OCI-LY7 (cell line): ENCODE measurements at regions not wholly inside any gene's neighbourhood (a gene's known extent, or its start where the extent isn't known, plus 50 kb on each side); places are given as distances from the start of the nearest gene placed in this dataset.

ENCODE experiments used
- BruUV-seq: library from RNA; stranded (reverse); fragments of 400-500 nt; replicated peaks from 2 replicates; lab custom pipeline; 2021; lab: Mats Ljungman, UMichigan
- CTCF ChIA-PET: fragments of 300-600 bp; sonication (Branson Sonifier 250); formaldehyde crosslinking; loops from one replicate; lab custom pipeline; 2022; ENCODE audit warnings: antibody characterized with exemption; ENCODE audit not compliant: unreplicated experiment; lab: Charles Lee
- POLR2A ChIA-PET: fragments of 300-600 bp; sonication (Branson Sonifier 250); formaldehyde crosslinking; loops from one replicate; lab custom pipeline; 2022; ENCODE audit warnings: antibody characterized with exemption; lab: Charles Lee
- DNase-seq: peaks from one replicate; pipeline ENCODE4 v3.0.0-alpha.2; 2015; ENCODE audit warnings: low spot score
- H2AFZ ChIP-seq: fragments of 200-600 bp; sonication (generic), shearing (Covaris generic); 2 replicates; pipeline ENCODE4 v1.6.1; 2014; ENCODE audit warnings: mild to moderate bottlenecking, antibody characterized with exemption, low read length, moderate library complexity
- H3K27ac ChIP-seq: fragments of 200-600 bp; sonication (generic); 2 replicates; pipeline ENCODE4 v1.5.1; 2014; ENCODE audit warnings: mixed run types, low read depth, mild to moderate bottlenecking, moderate library complexity, low read length, inconsistent platforms; ENCODE audit not compliant: poor library complexity, severe bottlenecking
- H3K36me3 ChIP-seq: fragments of 200-600 bp; sonication (generic); 2 replicates; pipeline ENCODE4 v1.6.1; 2014; ENCODE audit warnings: mild to moderate bottlenecking, antibody characterized with exemption, low read length, moderate library complexity, mixed read lengths; ENCODE audit not compliant: insufficient read depth
- H3K4me1 ChIP-seq: fragments of 200-600 bp; sonication (generic); 2 replicates; pipeline ENCODE4 v1.5.1; 2014; ENCODE audit warnings: mild to moderate bottlenecking, low read length; ENCODE audit not compliant: insufficient read depth, poor library complexity, severe bottlenecking
- H3K4me2 ChIP-seq: fragments of 200-600 bp; sonication (generic); 2 replicates; pipeline ENCODE4 v1.6.1; 2014; ENCODE audit warnings: mild to moderate bottlenecking, low read length
- H3K4me3 ChIP-seq: fragments of 200-600 bp; sonication (generic); 2 replicates; pipeline ENCODE4 v1.5.1; 2014; ENCODE audit warnings: mild to moderate bottlenecking, low read depth, low read length; ENCODE audit not compliant: poor library complexity, severe bottlenecking
- H3K79me2 ChIP-seq: fragments of 200-600 bp; sonication (generic); 2 replicates; pipeline ENCODE4 v1.6.1; 2016; ENCODE audit warnings: low read depth, mild to moderate bottlenecking, low read length, moderate library complexity, mixed read lengths; ENCODE audit not compliant: insufficient read depth
- H3K9me2 ChIP-seq: fragments of 200-600 bp; sonication (generic); 2 replicates; pipeline ENCODE4 v1.6.1; 2016; ENCODE audit warnings: mild to moderate bottlenecking, low read length, mixed read lengths; ENCODE audit not compliant: insufficient read depth
- H3K9me3 ChIP-seq: fragments of 200-600 bp; sonication (generic); 2 replicates; pipeline ENCODE4 v1.6.1; 2014; ENCODE audit warnings: mild to moderate bottlenecking, mixed run types, low read length, mixed read lengths
- H4K20me1 ChIP-seq: fragments of 200-600 bp; sonication (generic); 2 replicates; pipeline ENCODE4 v1.6.1; 2014; ENCODE audit warnings: mild to moderate bottlenecking, antibody characterized with exemption, low read length, moderate library complexity, mixed read lengths; ENCODE audit not compliant: insufficient read depth
- EZH2phosphoT487 ChIP-seq: fragments of 200-600 bp; sonication (generic); IDR thresholded peaks from 2 replicates; pipeline ENCODE4 v1.6.1; 2018; ENCODE audit warnings: low read depth, borderline replicate concordance, mild to moderate bottlenecking, mixed run types, antibody characterized with exemption, low read length, moderate library complexity, mixed read lengths
- intact Hi-C: fragments of 100-400 bp; cut with micrococcal nuclease; formaldehyde crosslinking; loops from one replicate; pipeline ENCODE4 v1.10.0; 2022; ENCODE audit not compliant: unreplicated experiment
- TF ChIP-seq, protein P1 (sequence below): fragments of 200-600 bp; sonication (generic); conservative IDR thresholded peaks from 2 replicates; pipeline ENCODE4 v1.5.1; 2014; ENCODE audit warnings: mild to moderate bottlenecking, antibody characterized with exemption, low read length, moderate library complexity, mixed read lengths

DNA sequence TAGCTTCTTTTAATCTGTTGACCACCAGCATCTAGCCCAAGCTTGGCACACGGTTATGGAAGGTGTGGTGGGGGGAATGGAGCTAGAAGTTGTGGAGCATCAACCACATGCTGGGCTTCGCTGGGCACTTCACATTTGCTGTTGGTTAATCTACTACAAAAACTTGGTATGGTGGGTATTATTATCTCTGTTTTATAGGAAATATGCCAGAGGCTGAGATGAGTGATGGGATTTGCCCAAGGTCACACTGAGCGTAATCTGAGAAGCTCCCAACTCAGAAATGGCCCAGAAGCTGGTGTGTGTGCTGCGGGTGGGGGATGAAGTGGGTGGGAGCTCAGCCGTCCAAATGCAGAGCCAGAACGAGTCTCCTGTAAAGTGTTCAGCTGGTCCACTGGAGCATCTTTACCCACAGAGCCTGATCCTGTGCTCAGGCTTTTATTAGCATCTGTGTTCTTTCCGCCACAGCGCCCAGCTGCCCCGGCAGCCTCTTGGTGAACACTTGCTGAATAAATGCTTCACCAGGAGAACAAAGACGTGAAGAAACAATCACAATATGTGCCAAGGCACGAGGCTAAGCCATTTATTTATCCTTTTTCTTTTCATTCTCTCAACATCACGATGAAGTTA, 98.6 kb upstream of the JUN start:
- H3K4me3 ChIP-seq: no peak overlapping the region
- H3K9me3 ChIP-seq: no peaks in the 10 kb centered on the region
- ChIA-PET POLR2A (no interaction called here), CTCF (interaction anchor here (0.6 kb wide), 1 partner anchor 8 kb away, joined by 3 read pairs; no protein-coding TSS in a partner anchor)
- H3K79me2 ChIP-seq: no peaks in the 10 kb centered on the region
- no peak for TF ChIP-seq EZH2phosphoT487
- TF ChIP-seq, protein P1, sequence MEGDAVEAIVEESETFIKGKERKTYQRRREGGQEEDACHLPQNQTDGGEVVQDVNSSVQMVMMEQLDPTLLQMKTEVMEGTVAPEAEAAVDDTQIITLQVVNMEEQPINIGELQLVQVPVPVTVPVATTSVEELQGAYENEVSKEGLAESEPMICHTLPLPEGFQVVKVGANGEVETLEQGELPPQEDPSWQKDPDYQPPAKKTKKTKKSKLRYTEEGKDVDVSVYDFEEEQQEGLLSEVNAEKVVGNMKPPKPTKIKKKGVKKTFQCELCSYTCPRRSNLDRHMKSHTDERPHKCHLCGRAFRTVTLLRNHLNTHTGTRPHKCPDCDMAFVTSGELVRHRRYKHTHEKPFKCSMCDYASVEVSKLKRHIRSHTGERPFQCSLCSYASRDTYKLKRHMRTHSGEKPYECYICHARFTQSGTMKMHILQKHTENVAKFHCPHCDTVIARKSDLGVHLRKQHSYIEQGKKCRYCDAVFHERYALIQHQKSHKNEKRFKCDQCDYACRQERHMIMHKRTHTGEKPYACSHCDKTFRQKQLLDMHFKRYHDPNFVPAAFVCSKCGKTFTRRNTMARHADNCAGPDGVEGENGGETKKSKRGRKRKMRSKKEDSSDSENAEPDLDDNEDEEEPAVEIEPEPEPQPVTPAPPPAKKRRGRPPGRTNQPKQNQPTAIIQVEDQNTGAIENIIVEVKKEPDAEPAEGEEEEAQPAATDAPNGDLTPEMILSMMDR: no peak
- H3K4me2 ChIP-seq: no peak overlapping the region
- H4K20me1 ChIP-seq: no peaks in the 10 kb centered on the region
- no peak overlapping the region for H2AFZ ChIP-seq
- H3K27ac ChIP-seq: no peak overlapping the region
- intact Hi-C loops: no loop called here
- no peak for DNase-seq
- no peaks in the 10 kb centered on the region for H3K9me2 ChIP-seq
- no peaks in the 10 kb centered on the region for H3K4me1 ChIP-seq
- BruUV-seq: no TSS peak
- no peaks in the 10 kb centered on the region for H3K36me3 ChIP-seq

DNA sequence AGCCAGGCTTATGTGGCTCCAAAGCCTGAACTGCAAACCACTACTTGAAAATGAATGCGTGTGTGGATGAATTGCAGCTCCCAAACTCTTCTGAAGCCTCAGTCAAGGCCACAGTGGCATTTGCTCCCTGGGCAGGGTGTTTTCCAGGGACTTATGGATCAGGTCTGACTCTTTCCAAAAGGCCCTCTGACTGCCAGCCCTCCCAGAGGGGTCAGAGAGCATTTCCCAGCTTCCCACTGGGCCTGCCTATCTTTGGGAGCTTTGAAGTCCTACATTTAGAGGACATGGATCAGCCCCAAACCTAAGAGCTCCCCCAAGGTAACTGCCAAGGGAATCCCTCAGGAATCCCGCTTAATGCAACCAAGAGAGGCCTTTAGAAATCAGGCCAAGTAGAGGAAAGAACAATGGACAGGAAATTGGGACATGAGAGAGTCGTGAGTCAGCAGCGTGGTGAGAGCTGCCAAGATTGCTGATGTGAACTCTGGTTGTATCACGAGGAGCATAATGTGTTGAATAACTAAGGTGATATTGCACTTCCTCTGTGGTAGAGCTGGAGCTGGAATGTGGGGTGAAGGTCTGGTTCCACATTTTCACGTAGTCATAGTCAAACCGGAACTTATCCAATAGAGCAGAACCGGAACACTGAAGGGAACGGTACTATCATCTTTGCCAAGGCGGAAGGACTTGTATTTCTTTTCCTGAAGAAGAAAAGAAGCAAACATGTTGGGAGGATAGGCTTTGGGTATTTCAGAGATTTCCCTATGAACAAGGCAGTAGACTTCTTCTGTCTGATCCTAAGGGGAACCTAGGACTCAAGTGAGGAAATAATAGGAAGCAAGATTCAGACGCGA, 99.4 kb upstream of the JUN start:
- H3K79me2 ChIP-seq: no peaks in the 10 kb centered on the region
- intact Hi-C loops: no loop called here
- no peak for TF ChIP-seq EZH2phosphoT487
- TF ChIP-seq, protein P1: no peak
- H3K4me2 ChIP-seq: no peak overlapping the region
- POLR2A ChIA-PET: no interaction called here
- no peaks in the 10 kb centered on the region for H3K4me1 ChIP-seq
- H3K27ac ChIP-seq: no peak overlapping the region
- no peaks in the 10 kb centered on the region for H3K36me3 ChIP-seq
- H3K4me3 ChIP-seq: no peak overlapping the region
- H3K9me3 ChIP-seq: no peaks in the 10 kb centered on the region
- no peaks in the 10 kb centered on the region for H4K20me1 ChIP-seq
- no TSS peak for BruUV-seq
- CTCF ChIA-PET: no interaction called here
- H2AFZ ChIP-seq: no peak overlapping the region
- no peak for DNase-seq
- H3K9me2 ChIP-seq: no peaks in the 10 kb centered on the region
